NCI-H1694 treated with DMSO at 0.1 percent for 48 hours (cell line): ENCODE measurements at regions not wholly inside any gene's neighbourhood (a gene's known extent, or its start where the extent isn't known, plus 50 kb on each side); places are given as distances from the start of the nearest gene placed in this dataset.

Experiments used
- DNase-seq: peaks from one replicate; lab custom pipeline; 2025; lab: John Stamatoyannopoulos, UW

GRCh38 chr7:132072873-132073272, 503.4 kb downstream of the PLXNA4 start:
- DNase-seq: no peak

- DNase-seq: no peak
These were observed 504.1 kb downstream of the PLXNA4 start for GRCh38 chr7:132072165-132072564.

GRCh38 chr7:132069306-132069705, 507.0 kb downstream of the PLXNA4 start:
- DNase-seq: peak; percentile 63

- DNase-seq: peak; percentile 75
These were observed 509.5 kb downstream of the PLXNA4 start for GRCh38 chr7:132066761-132067171.

GRCh38 chr7:132065989-132066603, 509.7 kb upstream of the PODXL start:
- peak; percentile 75 for DNase-seq

GRCh38 chr7:132065193-132065988, 509.0 kb upstream of the PODXL start:
- no peak for DNase-seq

GRCh38 chr7:132063800-132064199, 507.4 kb upstream of the PODXL start:
- no peak for DNase-seq

- DNase-seq: no peak
These were observed 505.5 kb upstream of the PODXL start for GRCh38 chr7:132061937-132062336.

GRCh38 chr7:132059141-132059540, 502.7 kb upstream of the PODXL start:
- no peak for DNase-seq

GRCh38 chr7:132055336-132056120, 499.1 kb upstream of the PODXL start:
- DNase-seq: peak; percentile 77

GRCh38 chr7:132053871-132054270, 497.4 kb upstream of the PODXL start:
- no peak for DNase-seq

GRCh38 chr7:132051311-132051710, 494.9 kb upstream of the PODXL start:
- no peak for DNase-seq

GRCh38 chr7:132049462-132050304, 493.3 kb upstream of the PODXL start:
- no peak for DNase-seq

GRCh38 chr7:132045481-132045980, 489.1 kb upstream of the PODXL start:
- no peak for DNase-seq

- DNase-seq: no peak
These were observed 488.6 kb upstream of the PODXL start for GRCh38 chr7:132045002-132045401.

- DNase-seq: no peak
These were observed 487.8 kb upstream of the PODXL start for GRCh38 chr7:132044247-132044646.

- no peak for DNase-seq
These were observed 484.7 kb upstream of the PODXL start for GRCh38 chr7:132041108-132041507.

- DNase-seq: no peak
These were observed 479.3 kb upstream of the PODXL start for GRCh38 chr7:132035517-132036362.

GRCh38 chr7:132034748-132035416, 478.5 kb upstream of the PODXL start:
- DNase-seq: no peak

GRCh38 chr7:132030883-132031282, 474.5 kb upstream of the PODXL start:
- DNase-seq: no peak
